ENCODE measurements at regions not wholly inside any gene's neighbourhood (a gene's known extent, or its start where the extent isn't known, plus 50 kb on each side); places are given as distances from the start of the nearest gene placed in this dataset.

- DNase-seq = no peak
Measured at GRCh38 chr6:91580635-91581034, 993.8 kb upstream of the MAP3K7 start.

- no peak for DNase-seq
Measured at GRCh38 chr6:91575032-91575431, 988.2 kb upstream of the MAP3K7 start.

GRCh38 chr6:91573826-91574416 is 987.0 kb upstream of the MAP3K7 start:
- no peak for DNase-seq

GRCh38 chr6:91572878-91573277 is 986.0 kb upstream of the MAP3K7 start:
- DNase-seq = no peak

GRCh38 chr6:91569071-91569470 is 982.2 kb upstream of the MAP3K7 start:
- DNase-seq = no peak

DNA sequence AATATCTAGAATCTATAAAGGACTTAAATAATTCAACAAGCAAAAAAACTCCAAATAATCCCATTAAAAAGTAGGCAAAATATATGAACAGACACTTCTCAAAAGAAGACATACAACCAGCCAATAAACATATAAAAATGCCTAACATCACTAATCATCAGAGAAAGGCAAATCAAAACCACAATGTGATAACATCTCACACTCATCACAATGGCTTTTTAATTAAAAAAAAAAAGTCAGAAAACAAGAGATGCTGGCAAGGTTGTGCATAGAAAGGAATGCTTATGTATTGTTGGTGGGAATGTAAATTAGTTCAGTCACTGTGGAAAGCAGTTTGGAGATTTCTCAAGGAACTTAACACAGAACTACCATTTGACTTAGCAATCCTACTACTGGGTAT is 979.6 kb upstream of the MAP3K7 start:
- no peak for DNase-seq

- DNase-seq = no peak
Measured at GRCh38 chr6:91565207-91565606, 978.3 kb upstream of the MAP3K7 start.

GRCh38 chr6:91562955-91563354 is 976.1 kb upstream of the MAP3K7 start:
- no peak for DNase-seq

DNA sequence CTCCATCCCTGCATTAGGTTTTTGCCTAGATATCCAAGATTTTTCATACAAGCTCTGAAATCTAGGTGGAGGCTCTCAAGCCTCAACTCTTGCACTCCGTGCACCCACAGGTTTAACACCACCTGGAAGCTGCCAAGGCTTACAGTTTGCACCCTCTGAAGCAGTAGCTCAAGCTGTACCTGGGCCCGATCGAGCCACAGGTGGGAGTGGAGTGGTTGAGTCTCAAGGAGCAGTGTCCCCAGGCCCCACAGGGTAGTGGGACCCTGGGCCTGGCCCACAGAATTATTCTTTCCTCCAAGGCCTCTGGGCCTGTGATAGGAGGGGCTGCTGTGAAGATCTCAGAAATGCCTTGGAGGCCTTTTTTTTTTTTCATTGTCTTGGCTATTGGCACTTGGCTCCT is 973.5 kb upstream of the MAP3K7 start:
- DNase-seq = no peak

- DNase-seq = no peak
Measured at GRCh38 chr6:91540902-91541301, 954.0 kb upstream of the MAP3K7 start.

DNA sequence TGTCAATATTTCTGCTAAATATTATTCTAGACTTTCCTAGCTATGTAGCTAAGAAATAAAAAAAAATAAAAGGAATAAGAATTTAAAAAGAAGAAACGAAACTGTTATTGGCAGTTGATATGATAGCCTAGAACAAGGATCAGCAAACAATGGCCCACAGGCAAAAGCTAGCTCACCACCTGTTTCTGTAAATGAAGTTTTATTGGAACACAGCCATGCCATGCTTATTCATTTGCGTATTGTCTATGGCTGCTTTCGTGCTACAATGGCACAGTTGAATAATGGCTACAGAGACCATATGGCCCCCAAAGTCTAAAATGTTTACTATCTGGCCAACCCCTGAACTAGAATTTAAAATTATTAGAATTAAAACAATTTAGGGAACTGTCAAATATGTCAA is 952.6 kb upstream of the MAP3K7 start:
- no peak for DNase-seq

GRCh38 chr6:91538622-91539021 is 951.8 kb upstream of the MAP3K7 start:
- no peak for DNase-seq

GRCh38 chr6:91534614-91535013 is 947.7 kb upstream of the MAP3K7 start:
- DNase-seq = no peak

DNA sequence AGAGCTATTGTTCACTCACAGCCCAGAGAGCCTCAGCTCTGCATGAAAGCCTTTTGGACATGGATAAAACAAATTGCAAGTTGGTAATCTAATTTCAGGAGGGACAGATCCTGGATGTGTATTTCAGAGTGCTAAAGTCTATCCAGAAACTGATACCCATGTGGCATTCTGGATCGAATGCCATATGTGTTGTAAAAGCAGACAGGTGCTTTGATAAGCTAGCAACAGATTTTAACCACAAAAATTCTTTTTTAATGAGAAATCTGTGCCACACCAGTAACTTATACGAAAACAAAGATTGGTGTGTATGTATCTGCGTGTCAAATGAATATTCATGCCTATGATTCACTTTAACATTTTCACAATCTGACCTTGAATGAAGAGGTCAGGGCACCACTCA is 936.6 kb upstream of the MAP3K7 start:
- DNase-seq = no peak

- DNase-seq = no peak
Measured at GRCh38 chr6:91521999-91522398, 935.1 kb upstream of the MAP3K7 start.

GRCh38 chr6:91509711-91510110 is 922.8 kb upstream of the MAP3K7 start:
- DNase-seq = no peak

- no peak for DNase-seq
Measured at GRCh38 chr6:91509039-91509438, 922.2 kb upstream of the MAP3K7 start.

DNA sequence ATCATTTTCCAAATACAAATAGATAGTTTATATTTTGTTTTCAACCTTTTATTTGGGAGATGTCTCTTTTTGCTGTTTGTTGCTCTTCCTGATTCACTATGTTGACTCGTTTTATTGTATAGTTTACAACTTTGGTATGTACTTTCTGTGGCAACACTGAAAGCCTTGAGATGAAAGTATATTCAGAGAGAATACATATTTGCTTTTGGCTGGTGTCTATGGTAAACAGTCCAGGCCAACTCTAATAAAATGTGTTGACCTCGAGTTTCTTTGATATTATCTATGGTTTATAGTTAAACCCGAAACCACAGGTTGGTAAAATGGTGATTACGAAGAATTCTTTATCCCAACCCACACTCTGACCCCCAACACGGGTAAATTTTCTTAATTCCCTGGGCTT is 919.6 kb upstream of the MAP3K7 start:
- DNase-seq = no peak

GRCh38 chr6:91505199-91505598 is 918.3 kb upstream of the MAP3K7 start:
- DNase-seq = no peak

DNA sequence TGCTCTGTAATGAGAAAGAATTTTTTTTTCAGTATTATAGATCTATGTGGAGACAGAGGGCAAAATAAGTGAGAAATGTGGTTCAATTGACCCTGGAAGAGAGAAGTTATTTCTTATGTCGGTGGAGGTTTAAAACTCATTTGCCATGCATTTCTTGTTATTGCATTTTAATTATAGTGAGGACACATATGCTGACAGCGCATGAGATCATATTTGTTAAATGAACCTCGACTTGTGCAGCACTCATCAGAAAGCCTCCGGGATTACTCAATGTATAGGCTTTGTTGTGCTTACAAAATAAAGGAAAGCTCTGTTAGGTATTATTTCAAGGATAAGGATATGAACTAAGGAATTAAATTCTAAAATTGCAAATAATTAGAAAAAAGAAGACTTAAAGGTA is 915.1 kb upstream of the MAP3K7 start:
- no peak for DNase-seq

GRCh38 chr6:91500689-91501303 is 913.9 kb upstream of the MAP3K7 start:
- DNase-seq = no peak

GRCh38 chr6:91498576-91498975 is 911.7 kb upstream of the MAP3K7 start:
- DNase-seq = no peak

DNA sequence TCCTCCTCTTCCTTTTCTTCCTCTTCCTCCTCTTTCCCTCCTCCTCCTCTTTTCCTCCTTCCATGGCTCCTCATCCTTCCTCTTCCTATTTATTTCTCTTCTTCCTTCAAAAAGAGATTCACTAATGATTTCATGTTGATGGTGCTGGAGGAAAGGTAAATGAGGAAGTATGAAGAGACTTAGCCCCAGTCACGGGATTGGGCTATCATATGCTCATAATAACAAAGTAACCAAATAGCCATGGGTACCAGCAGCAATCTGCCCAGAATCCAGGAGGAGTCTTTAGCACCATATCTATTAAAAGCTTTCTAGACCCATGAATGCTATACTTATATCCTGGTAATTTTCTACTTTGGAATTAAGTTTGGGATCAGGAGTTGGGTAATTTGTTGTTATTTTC is 910.9 kb upstream of the MAP3K7 start:
- DNase-seq = no peak

DNA sequence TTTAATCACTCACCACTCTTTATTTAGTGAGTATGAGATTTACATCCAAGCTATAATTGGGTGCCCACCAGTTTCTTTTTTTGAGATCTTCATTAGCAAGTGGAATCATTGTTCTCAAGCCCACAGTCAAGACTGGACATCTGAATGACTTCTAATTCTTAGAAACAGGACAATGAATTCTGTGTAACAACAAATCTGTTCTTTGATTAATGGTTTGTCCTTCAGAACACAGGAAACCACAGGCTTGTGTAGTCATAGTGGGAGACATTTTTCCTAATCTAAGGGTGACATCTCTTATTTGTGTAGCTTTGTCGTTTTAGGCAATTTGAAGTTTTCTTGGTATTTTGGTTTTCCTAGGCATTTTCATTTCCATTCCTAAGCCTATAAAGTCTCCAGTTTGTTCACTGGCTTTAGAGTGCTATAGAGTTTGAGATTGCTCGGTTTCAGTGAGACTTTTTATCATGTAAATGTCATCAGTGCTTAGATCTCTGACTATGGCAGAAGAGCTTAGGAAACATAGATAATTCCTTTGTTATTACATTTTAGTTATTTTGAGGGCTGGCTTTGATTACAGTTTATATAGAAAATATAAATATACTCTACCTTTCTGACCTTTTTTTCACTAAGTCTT is 903.9 kb upstream of the MAP3K7 start:
- no peak for DNase-seq
